ENCODE measurements at regions not wholly inside any gene's neighbourhood (a gene's known extent, or its start where the extent isn't known, plus 50 kb on each side); places are given as distances from the start of the nearest gene placed in this dataset.

DNA sequence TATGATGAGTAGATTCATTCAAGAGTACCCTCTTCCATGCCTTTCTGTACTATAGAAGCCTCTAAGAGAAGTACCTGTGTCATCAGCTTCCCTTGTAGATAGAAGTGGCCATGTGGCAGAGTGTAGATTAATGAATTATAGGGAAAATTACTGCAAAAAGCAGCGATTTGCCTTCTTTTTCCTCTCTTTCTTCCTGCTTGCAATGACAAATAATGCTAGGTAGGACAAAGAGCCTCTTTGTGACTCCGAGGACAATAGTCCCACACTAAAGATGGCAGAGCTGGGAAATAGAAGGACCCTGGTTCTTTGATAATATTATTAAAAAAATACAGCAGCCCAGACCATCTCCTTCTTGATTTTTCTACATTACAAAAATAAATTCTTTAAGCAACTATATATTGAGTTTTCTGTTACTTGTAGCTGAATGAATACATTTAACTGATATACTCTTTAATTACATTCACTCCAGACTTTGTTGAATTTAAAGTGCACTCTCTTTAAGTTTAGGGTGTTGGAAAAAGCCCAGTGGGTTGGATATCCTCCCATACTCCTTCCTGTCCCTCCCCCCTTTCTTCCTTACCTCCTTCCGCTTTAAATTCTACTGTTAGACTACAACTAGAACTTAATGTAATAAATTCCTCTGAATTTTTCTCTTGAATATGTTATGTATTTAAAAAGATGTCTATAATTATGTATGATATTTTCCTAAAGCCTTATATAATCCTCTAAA is 198.2 kb upstream of the APP start:
- no peak for ATAC-seq
- TF ChIP-seq ZNF70 (CRISPR knock-in tag; IDR thresholded peaks at IDR 0.05) (no peak), ESRRG (CRISPR knock-in tag; IDR thresholded peaks at IDR 0.05) (no peak), SNAI2 (CRISPR knock-in tag; IDR thresholded peaks at IDR 0.05) (no peak), OSR1 (CRISPR knock-in tag; IDR thresholded peaks at IDR 0.05) (no peak), ZNF565 (CRISPR knock-in tag; conservative IDR thresholded peaks at IDR 0.05; ENCODE audit: low read depth) (no peak), ZNF8 (CRISPR knock-in tag; IDR thresholded peaks at IDR 0.05) (no peak), CSDC2 (CRISPR knock-in tag; IDR thresholded peaks at IDR 0.05) (no peak), ZFP3 (CRISPR knock-in tag; IDR thresholded peaks at IDR 0.05) (no peak), TOX (CRISPR knock-in tag; IDR thresholded peaks at IDR 0.05; ENCODE audit: borderline replicate concordance) (no peak)
- TF ChIP-seq, protein P1, sequence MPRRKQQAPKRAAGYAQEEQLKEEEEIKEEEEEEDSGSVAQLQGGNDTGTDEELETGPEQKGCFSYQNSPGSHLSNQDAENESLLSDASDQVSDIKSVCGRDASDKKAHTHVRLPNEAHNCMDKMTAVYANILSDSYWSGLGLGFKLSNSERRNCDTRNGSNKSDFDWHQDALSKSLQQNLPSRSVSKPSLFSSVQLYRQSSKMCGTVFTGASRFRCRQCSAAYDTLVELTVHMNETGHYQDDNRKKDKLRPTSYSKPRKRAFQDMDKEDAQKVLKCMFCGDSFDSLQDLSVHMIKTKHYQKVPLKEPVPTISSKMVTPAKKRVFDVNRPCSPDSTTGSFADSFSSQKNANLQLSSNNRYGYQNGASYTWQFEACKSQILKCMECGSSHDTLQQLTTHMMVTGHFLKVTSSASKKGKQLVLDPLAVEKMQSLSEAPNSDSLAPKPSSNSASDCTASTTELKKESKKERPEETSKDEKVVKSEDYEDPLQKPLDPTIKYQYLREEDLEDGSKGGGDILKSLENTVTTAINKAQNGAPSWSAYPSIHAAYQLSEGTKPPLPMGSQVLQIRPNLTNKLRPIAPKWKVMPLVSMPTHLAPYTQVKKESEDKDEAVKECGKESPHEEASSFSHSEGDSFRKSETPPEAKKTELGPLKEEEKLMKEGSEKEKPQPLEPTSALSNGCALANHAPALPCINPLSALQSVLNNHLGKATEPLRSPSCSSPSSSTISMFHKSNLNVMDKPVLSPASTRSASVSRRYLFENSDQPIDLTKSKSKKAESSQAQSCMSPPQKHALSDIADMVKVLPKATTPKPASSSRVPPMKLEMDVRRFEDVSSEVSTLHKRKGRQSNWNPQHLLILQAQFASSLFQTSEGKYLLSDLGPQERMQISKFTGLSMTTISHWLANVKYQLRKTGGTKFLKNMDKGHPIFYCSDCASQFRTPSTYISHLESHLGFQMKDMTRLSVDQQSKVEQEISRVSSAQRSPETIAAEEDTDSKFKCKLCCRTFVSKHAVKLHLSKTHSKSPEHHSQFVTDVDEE (CRISPR knock-in tag; IDR thresholded peaks at IDR 0.05): no peak
- TF ChIP-seq, protein P2, sequence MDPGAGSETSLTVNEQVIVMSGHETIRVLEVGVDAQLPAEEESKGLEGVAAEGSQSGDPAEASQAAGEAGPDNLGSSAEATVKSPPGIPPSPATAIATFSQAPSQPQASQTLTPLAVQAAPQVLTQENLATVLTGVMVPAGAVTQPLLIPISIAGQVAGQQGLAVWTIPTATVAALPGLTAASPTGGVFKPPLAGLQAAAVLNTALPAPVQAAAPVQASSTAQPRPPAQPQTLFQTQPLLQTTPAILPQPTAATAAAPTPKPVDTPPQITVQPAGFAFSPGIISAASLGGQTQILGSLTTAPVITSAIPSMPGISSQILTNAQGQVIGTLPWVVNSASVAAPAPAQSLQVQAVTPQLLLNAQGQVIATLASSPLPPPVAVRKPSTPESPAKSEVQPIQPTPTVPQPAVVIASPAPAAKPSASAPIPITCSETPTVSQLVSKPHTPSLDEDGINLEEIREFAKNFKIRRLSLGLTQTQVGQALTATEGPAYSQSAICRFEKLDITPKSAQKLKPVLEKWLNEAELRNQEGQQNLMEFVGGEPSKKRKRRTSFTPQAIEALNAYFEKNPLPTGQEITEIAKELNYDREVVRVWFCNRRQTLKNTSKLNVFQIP (CRISPR knock-in tag; IDR thresholded peaks at IDR 0.05; ENCODE audit: borderline replicate concordance, low read depth): no peak
- TF ChIP-seq, protein P3, sequence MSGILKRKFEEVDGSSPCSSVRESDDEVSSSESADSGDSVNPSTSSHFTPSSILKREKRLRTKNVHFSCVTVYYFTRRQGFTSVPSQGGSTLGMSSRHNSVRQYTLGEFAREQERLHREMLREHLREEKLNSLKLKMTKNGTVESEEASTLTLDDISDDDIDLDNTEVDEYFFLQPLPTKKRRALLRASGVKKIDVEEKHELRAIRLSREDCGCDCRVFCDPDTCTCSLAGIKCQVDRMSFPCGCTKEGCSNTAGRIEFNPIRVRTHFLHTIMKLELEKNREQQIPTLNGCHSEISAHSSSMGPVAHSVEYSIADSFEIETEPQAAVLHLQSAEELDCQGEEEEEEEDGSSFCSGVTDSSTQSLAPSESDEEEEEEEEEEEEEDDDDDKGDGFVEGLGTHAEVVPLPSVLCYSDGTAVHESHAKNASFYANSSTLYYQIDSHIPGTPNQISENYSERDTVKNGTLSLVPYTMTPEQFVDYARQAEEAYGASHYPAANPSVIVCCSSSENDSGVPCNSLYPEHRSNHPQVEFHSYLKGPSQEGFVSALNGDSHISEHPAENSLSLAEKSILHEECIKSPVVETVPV (CRISPR knock-in tag; IDR thresholded peaks at IDR 0.05): no peak
- TF ChIP-seq, protein P4, sequence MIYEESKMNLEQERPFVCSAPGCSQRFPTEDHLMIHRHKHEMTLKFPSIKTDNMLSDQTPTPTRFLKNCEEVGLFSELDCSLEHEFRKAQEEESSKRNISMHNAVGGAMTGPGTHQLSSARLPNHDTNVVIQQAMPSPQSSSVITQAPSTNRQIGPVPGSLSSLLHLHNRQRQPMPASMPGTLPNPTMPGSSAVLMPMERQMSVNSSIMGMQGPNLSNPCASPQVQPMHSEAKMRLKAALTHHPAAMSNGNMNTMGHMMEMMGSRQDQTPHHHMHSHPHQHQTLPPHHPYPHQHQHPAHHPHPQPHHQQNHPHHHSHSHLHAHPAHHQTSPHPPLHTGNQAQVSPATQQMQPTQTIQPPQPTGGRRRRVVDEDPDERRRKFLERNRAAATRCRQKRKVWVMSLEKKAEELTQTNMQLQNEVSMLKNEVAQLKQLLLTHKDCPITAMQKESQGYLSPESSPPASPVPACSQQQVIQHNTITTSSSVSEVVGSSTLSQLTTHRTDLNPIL (CRISPR knock-in tag; IDR thresholded peaks at IDR 0.05; ENCODE audit: low read depth): no peak

DNA sequence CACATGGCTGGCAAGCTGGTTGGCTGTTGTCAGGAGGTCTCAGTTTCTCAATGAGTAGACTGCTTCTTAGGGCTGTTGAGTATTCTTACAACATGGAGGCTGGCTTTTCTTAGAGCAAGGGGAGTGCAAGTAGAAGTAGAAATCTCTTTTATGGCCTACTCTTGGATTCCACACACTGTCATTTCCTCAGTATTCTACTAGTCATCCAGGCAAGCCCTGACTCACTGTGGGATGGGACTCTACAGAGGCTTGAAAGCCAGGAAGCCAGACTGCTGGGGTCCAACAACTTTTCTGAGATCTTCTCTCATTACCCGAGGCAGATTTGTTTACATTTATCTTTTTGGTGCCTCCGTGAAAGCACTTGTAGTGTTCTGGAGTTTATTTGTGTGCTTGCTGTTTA is 196.2 kb upstream of the APP start:
- ATAC-seq: no peak
- TF ChIP-seq ARNTL (CRISPR knock-in tag; IDR thresholded peaks at IDR 0.05; ENCODE audit: borderline replicate concordance, low read depth): no peak
- TF ChIP-seq ZNF8 (CRISPR knock-in tag; IDR thresholded peaks at IDR 0.05): no peak
- no peak for TF ChIP-seq ZFP3 (CRISPR knock-in tag; IDR thresholded peaks at IDR 0.05)
- TF ChIP-seq TCF4 (CRISPR knock-in tag; IDR thresholded peaks at IDR 0.05; ENCODE audit: borderline replicate concordance): no peak
- no peak for TF ChIP-seq ZC3H10 (CRISPR knock-in tag; IDR thresholded peaks at IDR 0.05)

DNA sequence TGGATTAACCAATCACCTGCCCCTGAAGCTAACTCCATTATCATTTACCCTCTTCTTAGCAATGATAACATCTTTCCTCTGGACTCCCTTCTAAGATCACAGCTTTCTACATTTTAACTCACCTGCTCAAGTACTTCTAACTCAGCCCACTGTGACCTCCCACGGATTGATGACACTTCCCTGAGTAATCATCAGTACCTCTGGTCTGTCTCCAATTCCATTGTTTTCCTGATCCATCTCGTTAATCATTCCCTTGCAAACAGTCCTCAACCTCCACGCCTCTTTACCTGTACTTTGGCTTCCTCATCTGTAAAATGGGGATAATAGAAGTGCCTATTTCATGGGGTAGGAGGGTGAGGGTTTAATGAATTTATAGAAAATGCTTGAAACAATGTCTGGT is 195.3 kb upstream of the APP start:
- ATAC-seq: no peak
- TF ChIP-seq, protein P5, sequence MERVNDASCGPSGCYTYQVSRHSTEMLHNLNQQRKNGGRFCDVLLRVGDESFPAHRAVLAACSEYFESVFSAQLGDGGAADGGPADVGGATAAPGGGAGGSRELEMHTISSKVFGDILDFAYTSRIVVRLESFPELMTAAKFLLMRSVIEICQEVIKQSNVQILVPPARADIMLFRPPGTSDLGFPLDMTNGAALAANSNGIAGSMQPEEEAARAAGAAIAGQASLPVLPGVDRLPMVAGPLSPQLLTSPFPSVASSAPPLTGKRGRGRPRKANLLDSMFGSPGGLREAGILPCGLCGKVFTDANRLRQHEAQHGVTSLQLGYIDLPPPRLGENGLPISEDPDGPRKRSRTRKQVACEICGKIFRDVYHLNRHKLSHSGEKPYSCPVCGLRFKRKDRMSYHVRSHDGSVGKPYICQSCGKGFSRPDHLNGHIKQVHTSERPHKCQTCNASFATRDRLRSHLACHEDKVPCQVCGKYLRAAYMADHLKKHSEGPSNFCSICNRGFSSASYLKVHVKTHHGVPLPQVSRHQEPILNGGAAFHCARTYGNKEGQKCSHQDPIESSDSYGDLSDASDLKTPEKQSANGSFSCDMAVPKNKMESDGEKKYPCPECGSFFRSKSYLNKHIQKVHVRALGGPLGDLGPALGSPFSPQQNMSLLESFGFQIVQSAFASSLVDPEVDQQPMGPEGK (CRISPR knock-in tag; IDR thresholded peaks at IDR 0.05; ENCODE audit: borderline replicate concordance): no peak
- TF ChIP-seq ISL1 (CRISPR knock-in tag; IDR thresholded peaks at IDR 0.05) (no peak), ZFP30 (CRISPR knock-in tag; IDR thresholded peaks at IDR 0.05) (no peak), CSDC2 (CRISPR knock-in tag; IDR thresholded peaks at IDR 0.05) (no peak), ZNF8 (CRISPR knock-in tag; IDR thresholded peaks at IDR 0.05) (no peak), ZNF70 (CRISPR knock-in tag; IDR thresholded peaks at IDR 0.05) (no peak), ZNF565 (CRISPR knock-in tag; conservative IDR thresholded peaks at IDR 0.05; ENCODE audit: low read depth) (no peak), RARB (CRISPR knock-in tag; IDR thresholded peaks at IDR 0.05) (no peak), SNAI2 (CRISPR knock-in tag; IDR thresholded peaks at IDR 0.05) (no peak), PPARA (CRISPR knock-in tag; IDR thresholded peaks at IDR 0.05; ENCODE audit: borderline replicate concordance) (no peak), OSR1 (CRISPR knock-in tag; IDR thresholded peaks at IDR 0.05) (no peak), ZFP3 (CRISPR knock-in tag; IDR thresholded peaks at IDR 0.05) (no peak), ESRRG (CRISPR knock-in tag; IDR thresholded peaks at IDR 0.05) (no peak), GLIS3 (CRISPR knock-in tag; IDR thresholded peaks at IDR 0.05) (no peak), ZC3H10 (CRISPR knock-in tag; IDR thresholded peaks at IDR 0.05) (no peak)
- TF ChIP-seq, protein P2 (CRISPR knock-in tag; IDR thresholded peaks at IDR 0.05; ENCODE audit: borderline replicate concordance, low read depth): no peak
- TF ChIP-seq, protein P4 (CRISPR knock-in tag; IDR thresholded peaks at IDR 0.05; ENCODE audit: low read depth): no peak
- TF ChIP-seq, protein P3 (CRISPR knock-in tag; IDR thresholded peaks at IDR 0.05): no peak
